GM18517 (cell line): ENCODE measurements at regions not wholly inside any gene's neighbourhood (a gene's known extent, or its start where the extent isn't known, plus 50 kb on each side); places are given as distances from the start of the nearest gene placed in this dataset.

Experiments used
- ATAC-seq: cut with Tn5 transposase; IDR thresholded peaks from one replicate; pipeline ENCODE4 v1.9.1; 2021; ENCODE audit warnings: mild to moderate bottlenecking, moderate library complexity; ENCODE audit not compliant: unreplicated experiment

- no peak for ATAC-seq
Measured at GRCh38 chr9:129278391-129279237, 100.6 kb upstream of the IER5L start.

DNA sequence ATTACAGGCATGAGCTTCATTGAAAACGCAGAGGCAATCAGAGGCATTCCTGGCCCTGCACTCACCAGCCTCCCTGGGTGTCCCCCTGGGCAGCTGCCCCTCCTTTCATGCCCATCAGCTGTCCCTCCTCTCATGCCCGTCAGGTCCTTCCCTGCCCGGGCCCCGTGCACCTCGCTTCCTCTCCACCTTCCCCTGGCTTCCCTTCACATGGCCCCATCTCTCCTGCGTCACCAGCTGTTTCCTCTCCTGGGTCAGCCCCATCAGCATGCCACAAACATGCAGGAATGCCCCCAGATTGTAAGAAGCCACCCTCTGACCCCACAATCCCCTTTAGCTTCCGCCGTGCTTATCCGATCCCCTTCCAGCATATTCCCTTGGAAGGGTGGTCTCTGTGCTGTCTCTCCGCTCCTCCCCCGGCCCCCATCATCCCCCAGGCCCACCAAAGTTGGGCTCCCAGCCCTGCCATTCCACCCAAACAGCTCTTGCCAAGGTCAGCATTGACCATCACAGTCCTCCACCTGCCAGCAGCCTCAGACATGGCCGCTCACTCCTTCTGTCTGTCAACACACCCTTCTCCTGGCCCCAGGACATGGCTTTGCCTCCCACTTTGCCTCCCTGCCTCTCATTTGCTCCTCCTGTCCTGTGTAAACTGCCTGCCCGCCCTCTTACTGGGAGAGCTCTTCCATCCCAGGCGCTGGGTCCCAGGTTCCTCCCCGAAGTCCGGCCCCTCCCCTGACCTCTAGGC lies 98.6 kb upstream of the IER5L start:
- no peak for ATAC-seq

- ATAC-seq, result no peak
Measured at GRCh38 chr9:129275626-129276247, 97.7 kb upstream of the IER5L start.

DNA sequence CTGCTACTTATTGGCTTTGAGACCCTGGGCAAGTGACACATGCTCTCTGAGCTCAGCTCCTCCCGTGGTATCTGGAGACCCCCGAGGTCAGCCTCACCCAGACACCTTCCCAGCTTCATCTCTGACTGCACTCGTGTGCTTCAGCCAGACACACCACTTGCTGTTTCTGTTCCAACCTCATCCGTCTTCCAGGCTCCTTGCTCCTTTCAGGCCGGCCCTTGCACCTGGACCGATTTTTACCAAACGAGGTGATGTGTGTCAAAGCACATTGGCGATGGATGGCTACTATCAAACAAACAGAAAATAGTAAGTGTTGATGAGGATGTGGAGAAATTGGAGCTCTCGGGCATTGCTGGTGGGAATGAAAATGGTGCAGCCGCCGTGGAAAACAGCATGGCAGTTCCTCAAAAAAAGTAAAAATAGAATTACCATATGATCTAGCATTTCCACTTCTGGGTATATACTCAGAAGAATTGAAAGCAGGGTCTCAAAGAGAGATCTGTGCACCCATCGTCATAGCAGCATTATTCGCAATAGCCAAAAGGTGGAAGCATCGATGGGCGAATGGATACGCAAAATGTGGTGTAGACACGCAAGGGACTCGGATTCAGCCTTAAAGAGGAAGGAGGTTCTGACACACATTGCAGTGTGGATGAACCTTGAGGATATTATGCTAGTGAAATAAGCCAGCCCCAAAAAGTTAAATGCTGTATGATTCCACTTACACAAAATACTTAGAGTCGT lies 96.1 kb upstream of the IER5L start:
- no peak for ATAC-seq

- no peak for ATAC-seq
Measured at GRCh38 chr9:129273136-129273895, 95.3 kb upstream of the IER5L start.

- no peak for ATAC-seq
Measured at GRCh38 chr9:129272348-129273025, 94.4 kb upstream of the IER5L start.

- peak; percentile 55 for ATAC-seq
Measured at GRCh38 chr9:129270903-129271431, 92.9 kb upstream of the IER5L start.

DNA sequence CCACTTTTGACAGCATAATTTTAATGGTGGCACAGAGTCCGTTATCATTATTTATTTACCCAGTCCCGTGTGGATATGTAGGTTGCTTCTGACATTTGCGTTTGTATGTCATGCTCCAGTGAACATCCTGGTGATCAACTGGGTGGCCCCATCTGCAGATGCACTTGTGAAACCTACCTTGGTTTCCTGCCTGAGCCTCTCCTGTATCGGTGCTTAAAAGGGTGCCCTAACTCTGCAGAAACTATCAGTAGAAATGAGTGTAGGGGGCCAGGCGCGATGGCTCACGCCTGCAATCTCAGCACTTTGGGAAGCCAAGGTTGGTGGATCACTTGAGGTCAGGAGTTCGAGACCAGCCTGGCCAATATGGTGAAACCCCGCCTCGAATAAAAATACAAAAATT lies 92.1 kb upstream of the IER5L start:
- ATAC-seq, result peak; percentile 71

GRCh38 chr9:129267141-129267540 lies 89.1 kb upstream of the IER5L start:
- no peak for ATAC-seq

GRCh38 chr9:129266536-129266935 lies 88.5 kb upstream of the IER5L start:
- no peak for ATAC-seq

- no peak for ATAC-seq
Measured at GRCh38 chr9:129264388-129264787, 86.3 kb upstream of the IER5L start.

DNA sequence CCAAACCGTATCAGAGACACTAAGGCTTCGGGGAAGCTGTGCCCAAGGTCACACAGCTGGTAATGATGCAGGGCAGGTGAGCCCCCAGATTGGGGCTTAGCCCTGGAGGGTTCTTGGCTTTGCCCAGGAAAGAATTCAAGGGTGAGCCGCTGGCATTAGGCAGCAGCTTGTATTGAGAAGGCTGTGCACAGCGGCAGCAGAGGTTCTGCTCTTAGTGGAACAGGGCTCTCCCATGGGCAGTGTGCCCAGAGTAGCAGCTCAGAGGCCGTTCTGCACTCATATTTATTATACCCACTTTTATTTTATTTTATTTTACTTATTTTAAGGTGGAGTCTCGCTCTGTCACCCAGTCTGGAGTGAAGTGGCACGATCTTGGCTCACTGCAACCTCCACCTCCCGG lies 85.8 kb upstream of the IER5L start:
- no peak for ATAC-seq

DNA sequence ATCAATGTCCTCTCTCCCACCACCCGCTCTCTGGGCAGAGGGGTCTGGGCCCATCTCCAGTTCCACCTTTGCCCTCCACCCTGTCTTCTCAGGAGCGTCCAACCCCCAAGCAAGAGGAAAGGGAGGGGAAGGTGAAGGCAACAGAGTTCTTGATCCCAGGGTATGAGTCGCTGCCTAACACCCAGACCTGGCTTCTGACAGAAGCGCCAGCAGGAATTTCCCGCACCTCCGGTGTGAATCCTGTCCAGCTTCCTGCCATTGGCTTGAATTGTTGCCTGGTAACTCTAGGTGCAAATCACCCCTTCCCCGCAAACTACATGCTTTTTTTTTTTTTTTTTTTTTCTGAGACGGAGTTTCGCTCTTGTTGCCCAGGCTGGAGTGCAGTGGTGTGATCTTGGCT lies 84.2 kb upstream of the IER5L start:
- ATAC-seq, result no peak

- ATAC-seq, result no peak
Measured at GRCh38 chr9:129259375-129259774, 81.3 kb upstream of the IER5L start.

- ATAC-seq, result no peak
Measured at GRCh38 chr9:129258823-129259301, 80.8 kb upstream of the IER5L start.

DNA sequence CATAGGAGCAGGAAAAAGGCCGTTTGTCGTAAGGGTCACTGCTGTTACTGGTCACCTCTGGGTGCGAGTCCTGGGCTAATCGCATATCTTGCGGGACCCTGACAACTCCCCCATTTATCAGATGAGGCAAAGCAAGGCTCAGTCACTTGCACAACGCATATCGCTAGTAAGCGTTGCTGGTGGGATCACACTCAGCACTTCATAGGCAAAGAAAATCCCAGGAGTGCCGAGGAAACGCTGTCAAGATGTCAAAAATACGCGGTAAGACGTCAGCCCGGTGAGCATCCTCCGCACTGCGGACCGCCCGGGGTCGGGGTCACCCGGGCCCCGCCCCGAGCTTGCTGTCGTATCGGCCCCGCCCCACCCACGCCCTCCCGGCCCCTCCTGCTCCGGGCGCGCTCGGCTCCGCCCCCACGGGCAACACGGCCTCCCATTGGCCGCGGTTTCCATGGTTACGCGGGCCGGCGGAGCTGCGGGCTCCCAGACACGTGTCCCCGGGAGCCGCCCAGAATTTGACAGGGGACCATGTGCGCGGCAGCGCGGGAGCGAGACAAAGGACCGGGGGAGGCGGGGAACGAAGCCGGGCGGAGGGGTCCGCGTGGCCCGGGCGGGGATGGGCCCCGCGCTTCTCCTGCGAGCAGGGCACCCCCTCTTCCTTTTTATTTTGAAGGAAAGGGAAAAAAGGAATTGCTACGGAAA lies 80.2 kb upstream of the IER5L start:
- no peak for ATAC-seq

DNA sequence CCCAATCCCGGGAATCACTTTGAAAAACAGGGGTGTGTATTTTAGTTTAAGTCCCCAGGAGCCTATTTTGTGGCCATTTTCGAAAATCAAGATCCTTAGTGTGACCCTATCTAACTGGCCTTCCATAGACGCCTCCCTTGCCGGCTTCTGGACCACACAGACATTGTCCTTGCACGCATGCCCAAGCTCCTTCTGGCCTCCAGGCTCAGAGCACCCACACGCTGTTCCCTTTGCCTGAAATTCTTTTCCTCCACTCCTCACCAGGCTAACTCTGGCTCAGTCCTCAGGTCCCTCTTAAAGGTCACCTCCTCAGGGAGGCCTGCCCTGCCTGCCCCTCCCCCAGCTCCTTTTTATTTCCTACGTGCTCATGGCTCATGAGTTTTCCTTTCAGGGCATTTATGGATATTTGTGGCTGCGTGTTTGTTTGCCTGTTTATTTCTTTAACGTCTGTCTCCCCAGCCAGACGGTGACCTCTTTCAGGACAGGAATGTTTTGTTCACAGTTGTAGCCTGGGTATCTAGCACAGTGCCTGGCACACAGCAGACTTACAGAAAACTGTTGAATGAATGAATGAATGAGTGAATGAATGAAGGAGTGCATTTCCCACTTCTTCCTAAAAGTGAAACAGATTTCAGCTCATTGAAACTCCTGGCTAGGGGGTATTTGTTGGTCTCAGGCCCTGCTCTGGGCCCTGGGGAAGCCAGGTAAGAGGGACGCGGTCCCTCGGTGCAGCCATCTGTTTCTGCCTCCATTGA lies 79.1 kb upstream of the IER5L start:
- ATAC-seq, result no peak
